Type B pancreatic cell (in vitro differentiated cells): ENCODE measurements at regions not wholly inside any gene's neighbourhood (a gene's known extent, or its start where the extent isn't known, plus 50 kb on each side); places are given as distances from the start of the nearest gene placed in this dataset.

Experiments used
- DNase-seq: peaks from one replicate; pipeline ENCODE4 v3.0.0; 2021; ENCODE audit warnings: mixed read lengths; ENCODE audit not compliant: unreplicated experiment; ENCODE audit errors: extremely low spot score
- H3K27ac Mint-ChIP-seq: 2 replicates; pipeline ENCODE4 v1.8.0; 2021; ENCODE audit warnings: mild to moderate bottlenecking, mixed read lengths
- H3K27me3 Mint-ChIP-seq: 2 replicates; pipeline ENCODE4 v1.8.0; 2021; ENCODE audit warnings: mixed read lengths
- H3K36me3 Mint-ChIP-seq: 2 replicates; pipeline ENCODE4 v1.8.0; 2021; ENCODE audit warnings: mixed read lengths
- H3K4me1 Mint-ChIP-seq: one replicate; pipeline ENCODE4 v1.8.0; 2021; ENCODE audit warnings: mixed read lengths; ENCODE audit not compliant: unreplicated experiment
- H3K4me3 Mint-ChIP-seq: 2 replicates; pipeline ENCODE4 v1.8.0; 2021; ENCODE audit warnings: mild to moderate bottlenecking, mixed read lengths
- H3K9me3 Mint-ChIP-seq: 2 replicates; pipeline ENCODE4 v1.8.0; 2021; ENCODE audit warnings: mixed read lengths
- TF ChIP-seq, protein P1 (sequence below): fragments of 200-600 bp; sonication (generic); conservative IDR thresholded peaks from 2 replicates; pipeline ENCODE4 v1.5.0; 2021; ENCODE audit warnings: antibody characterized with exemption, mild to moderate bottlenecking

DNA sequence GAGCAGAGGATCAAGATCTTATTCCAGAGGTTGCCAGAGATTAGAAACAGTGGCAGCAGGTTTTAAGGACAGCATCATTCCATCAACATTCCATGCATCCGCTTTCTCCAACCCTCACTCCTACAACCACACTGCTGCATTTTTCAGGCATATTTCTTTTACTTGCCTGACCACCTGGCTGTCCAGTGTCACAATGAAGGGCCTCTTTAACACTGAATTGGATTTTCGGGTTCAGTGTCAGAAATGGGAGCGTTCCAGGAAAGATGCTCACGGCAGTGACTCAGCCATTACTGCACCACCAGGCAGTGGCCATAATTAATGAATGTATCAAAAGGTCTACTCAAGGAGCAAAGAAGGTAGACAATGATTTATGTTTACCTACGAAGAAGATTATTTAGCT is 200.4 kb upstream of the ESRRG start:
- Mint-ChIP-seq H3K27ac (no peak overlapping the region), H3K4me1 (peaks cover 10% of the 10 kb centered on the region), H3K9me3 (no peaks in the 10 kb centered on the region), H3K36me3 (no peaks in the 10 kb centered on the region), H3K27me3 (peaks cover 18% of the 10 kb centered on the region), H3K4me3 (no peak overlapping the region)
- TF ChIP-seq, protein P1, sequence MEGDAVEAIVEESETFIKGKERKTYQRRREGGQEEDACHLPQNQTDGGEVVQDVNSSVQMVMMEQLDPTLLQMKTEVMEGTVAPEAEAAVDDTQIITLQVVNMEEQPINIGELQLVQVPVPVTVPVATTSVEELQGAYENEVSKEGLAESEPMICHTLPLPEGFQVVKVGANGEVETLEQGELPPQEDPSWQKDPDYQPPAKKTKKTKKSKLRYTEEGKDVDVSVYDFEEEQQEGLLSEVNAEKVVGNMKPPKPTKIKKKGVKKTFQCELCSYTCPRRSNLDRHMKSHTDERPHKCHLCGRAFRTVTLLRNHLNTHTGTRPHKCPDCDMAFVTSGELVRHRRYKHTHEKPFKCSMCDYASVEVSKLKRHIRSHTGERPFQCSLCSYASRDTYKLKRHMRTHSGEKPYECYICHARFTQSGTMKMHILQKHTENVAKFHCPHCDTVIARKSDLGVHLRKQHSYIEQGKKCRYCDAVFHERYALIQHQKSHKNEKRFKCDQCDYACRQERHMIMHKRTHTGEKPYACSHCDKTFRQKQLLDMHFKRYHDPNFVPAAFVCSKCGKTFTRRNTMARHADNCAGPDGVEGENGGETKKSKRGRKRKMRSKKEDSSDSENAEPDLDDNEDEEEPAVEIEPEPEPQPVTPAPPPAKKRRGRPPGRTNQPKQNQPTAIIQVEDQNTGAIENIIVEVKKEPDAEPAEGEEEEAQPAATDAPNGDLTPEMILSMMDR = no peak
- DNase-seq = no peak

DNA sequence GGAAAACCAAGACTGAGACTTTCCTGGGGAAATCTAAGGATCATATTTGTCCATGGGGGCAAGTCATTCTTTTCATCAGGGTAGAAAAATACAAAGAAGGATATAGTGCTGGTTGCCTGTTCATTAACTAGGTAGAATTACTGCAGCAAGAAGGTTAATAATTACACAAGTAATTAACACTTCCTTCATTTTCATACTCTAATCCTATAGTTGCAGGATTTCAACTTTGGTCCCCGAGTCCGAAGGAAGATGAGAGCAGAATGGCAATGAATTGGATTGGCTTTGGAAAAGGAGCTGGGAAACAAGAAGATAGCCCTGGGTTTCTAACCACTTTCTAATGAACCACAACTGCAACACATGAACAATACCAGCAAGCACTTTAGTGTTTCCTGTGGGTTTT is 199.2 kb upstream of the ESRRG start:
- Mint-ChIP-seq H3K4me1 (peaks cover 10% of the 10 kb centered on the region), H3K27ac (no peak overlapping the region), H3K4me3 (no peak overlapping the region), H3K36me3 (no peaks in the 10 kb centered on the region), H3K27me3 (peaks cover 18% of the 10 kb centered on the region), H3K9me3 (no peaks in the 10 kb centered on the region)
- TF ChIP-seq, protein P1 = no peak
- DNase-seq = no peak

DNA sequence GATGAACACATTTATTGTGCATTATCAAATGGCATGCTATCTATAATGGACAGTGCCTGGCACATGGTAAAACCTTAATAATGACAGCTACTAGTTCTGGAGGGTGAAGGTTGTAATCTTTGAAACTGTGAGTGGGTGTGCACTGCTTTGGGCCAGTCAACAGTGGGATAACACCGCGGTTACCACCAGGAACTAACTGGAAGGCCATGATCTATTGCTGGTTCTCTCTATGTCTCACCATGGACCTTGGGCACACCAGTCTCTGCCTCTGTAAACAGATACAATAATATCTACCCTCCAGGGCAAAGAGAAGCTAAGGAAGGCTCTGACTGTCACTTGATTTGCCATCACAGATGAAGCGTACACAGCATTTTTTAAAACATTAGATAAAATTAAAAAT is 198.6 kb upstream of the ESRRG start:
- Mint-ChIP-seq H3K27me3 (peaks cover 18% of the 10 kb centered on the region), H3K4me1 (peaks cover 5% of the 10 kb centered on the region), H3K9me3 (no peaks in the 10 kb centered on the region), H3K36me3 (no peaks in the 10 kb centered on the region), H3K4me3 (no peak overlapping the region), H3K27ac (no peak overlapping the region)
- DNase-seq = no peak
- TF ChIP-seq, protein P1 = no peak

DNA sequence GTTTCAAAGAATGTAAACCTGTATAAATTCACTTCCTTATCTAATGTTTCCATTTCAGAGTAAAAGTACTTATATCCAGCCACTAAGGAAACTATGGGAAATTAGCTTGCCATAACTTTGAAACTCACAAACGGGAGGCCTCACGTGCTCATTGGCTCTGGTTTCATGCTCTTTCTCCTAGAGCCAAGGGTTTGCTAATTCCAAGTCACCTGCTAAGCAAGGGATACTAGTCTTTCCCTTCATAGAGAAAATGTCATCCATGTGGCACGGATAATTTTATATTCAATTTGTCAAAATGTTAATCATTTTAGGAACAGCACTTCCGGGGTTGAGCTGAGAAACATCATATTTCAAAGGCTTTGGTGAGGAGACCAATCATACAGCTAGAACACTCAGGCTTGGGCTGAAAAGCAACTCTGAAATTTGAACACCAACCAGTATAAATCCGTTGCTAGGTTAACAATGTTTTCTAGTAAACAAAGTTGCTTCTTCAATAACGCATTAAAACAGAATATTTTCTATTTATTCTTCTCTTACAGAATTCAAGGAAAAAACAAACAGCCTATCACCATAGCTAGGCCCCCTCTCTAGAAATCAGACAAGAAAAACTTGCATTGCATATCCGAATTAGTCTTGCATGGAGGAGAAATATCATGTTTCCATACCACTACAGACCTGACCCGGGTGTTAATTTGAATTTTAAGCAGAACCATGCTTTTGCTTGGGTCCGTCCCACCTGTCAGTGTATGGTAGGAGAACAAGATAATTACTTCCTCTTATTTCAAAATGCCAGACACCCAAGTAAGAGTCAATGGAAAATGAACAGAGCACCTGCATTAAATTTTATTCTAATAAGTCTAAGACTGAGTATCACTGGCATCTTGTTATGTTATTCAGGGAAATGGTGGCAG is 196.1 kb upstream of the ESRRG start:
- no peaks in the 10 kb centered on the region for H3K9me3 Mint-ChIP-seq
- H3K36me3 Mint-ChIP-seq = no peaks in the 10 kb centered on the region
- H3K4me1 Mint-ChIP-seq = no peaks in the 10 kb centered on the region
- no peak overlapping the region for H3K4me3 Mint-ChIP-seq
- no peak for DNase-seq
- no peak overlapping the region for H3K27ac Mint-ChIP-seq
- TF ChIP-seq, protein P1 = no peak
- H3K27me3 Mint-ChIP-seq = peaks cover 14% of the 10 kb centered on the region

DNA sequence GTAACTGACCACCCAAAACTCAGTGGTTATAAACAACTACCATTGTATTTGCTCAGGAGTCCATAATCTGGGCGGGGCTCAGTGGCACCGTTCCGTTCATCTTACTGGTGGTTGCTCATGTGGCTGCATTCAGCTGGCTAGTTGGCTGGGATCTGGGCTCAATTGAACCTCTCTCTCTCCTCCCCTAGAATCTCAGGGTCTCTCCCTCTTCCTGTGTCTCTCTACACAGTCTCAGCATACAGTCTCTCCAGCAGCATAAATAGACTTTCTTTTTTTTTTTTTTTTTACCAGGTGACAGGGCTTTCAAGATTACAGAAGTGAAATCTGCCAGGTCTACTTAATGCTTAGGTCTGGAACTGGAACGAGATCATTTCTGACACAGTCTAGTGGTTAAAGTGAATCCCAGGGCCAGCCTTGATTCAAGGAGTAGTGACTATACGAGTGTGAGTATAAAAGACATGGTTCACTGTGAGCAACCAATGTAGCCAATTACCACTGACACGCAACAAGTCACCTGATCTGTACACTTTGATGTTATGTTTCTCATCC is 193.7 kb upstream of the ESRRG start:
- TF ChIP-seq, protein P1 = no peak
- no peaks in the 10 kb centered on the region for H3K4me1 Mint-ChIP-seq
- DNase-seq = no peak
- H3K4me3 Mint-ChIP-seq = no peak overlapping the region
- no peak overlapping the region for H3K27ac Mint-ChIP-seq
- H3K27me3 Mint-ChIP-seq = peaks cover 7% of the 10 kb centered on the region
- no peaks in the 10 kb centered on the region for H3K36me3 Mint-ChIP-seq
- no peaks in the 10 kb centered on the region for H3K9me3 Mint-ChIP-seq
